GM12892 (cell line): ENCODE measurements at regions not wholly inside any gene's neighbourhood (a gene's known extent, or its start where the extent isn't known, plus 50 kb on each side); places are given as distances from the start of the nearest gene placed in this dataset.
"Not testable (repeated sequence)": the region's sequence is repeated elsewhere in the genome, so short reads cannot be mapped to it uniquely, and the experiment has no call there.

Experiments used
- DNase-seq: peaks from one replicate; pipeline ENCODE4 v3.0.0; 2011; ENCODE audit not compliant: insufficient read length
- FAIRE-seq: peaks from 2 replicates; lab custom pipeline; 2011; peaks lifted over from hg19 to GRCh38; lab: Jason Lieb, UNC
- POLR2A ChIP-seq: IDR thresholded peaks from 2 replicates; pipeline ENCODE4 v1.6.1; 2011; ENCODE audit warnings: low read depth, low read length, control low read depth
- POLR2AphosphoS5 ChIP-seq: IDR thresholded peaks from 2 replicates; pipeline ENCODE4 v1.6.1; 2011; ENCODE audit warnings: low read depth, low read length, control low read depth
- TAF1 ChIP-seq: IDR thresholded peaks from 2 replicates; pipeline ENCODE4 v1.6.1; 2011; ENCODE audit warnings: low read depth, mild to moderate bottlenecking, control low read depth, low read length, borderline replicate concordance

GRCh38 chr17:30590081-30590733 is 113.0 kb downstream of the GOSR1 start:
- FAIRE-seq (no peak), DNase-seq (no peak)
- TF ChIP-seq POLR2AphosphoS5 (no peak), TAF1 (no peak), POLR2A (no peak)

GRCh38 chr17:30589431-30589830 is 112.2 kb downstream of the GOSR1 start:
- FAIRE-seq (no peak), DNase-seq (no peak)
- TF ChIP-seq POLR2A (no peak), TAF1 (no peak), POLR2AphosphoS5 (no peak)

DNA sequence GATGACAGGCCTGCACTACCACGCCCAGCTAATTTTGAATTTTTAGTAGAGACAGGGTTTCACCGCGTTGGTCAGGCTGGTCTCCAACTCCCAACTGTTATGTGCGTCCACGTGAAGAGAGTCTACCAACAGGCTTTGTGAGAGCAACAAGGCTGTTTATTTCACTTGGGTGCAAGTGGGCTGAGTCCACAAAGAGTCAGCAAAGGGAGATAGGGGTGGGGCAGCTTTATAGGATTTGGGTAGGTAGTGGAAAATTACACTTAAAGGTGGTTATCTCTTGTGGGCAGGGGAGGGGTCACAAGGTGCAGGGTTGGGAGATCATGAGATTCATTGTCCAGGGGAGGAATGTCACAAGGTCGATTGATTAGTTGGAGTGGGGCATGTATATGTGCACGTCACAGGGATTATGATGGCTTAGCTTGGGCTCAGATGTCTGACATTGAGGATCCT is 111.6 kb downstream of the GOSR1 start:
- DNase-seq, result no peak
- no peak for TF ChIP-seq POLR2AphosphoS5
- no peak for TF ChIP-seq TAF1
- no peak for TF ChIP-seq POLR2A
- no peak for FAIRE-seq

- DNase-seq, result no peak
Measured at GRCh38 chr17:30586818-30587595, 109.8 kb downstream of the GOSR1 start.

GRCh38 chr17:30584810-30585209 is 107.6 kb downstream of the GOSR1 start:
- TF ChIP-seq TAF1 (no peak), POLR2A (no peak), POLR2AphosphoS5 (no peak)
- DNase-seq (no peak), FAIRE-seq (no peak)

More at GRCh38 chr17:30586818-30587595, 109.8 kb downstream of the GOSR1 start:
- FAIRE-seq, result no peak
- TF ChIP-seq POLR2A (no peak), POLR2AphosphoS5 (no peak), TAF1 (no peak)

DNA sequence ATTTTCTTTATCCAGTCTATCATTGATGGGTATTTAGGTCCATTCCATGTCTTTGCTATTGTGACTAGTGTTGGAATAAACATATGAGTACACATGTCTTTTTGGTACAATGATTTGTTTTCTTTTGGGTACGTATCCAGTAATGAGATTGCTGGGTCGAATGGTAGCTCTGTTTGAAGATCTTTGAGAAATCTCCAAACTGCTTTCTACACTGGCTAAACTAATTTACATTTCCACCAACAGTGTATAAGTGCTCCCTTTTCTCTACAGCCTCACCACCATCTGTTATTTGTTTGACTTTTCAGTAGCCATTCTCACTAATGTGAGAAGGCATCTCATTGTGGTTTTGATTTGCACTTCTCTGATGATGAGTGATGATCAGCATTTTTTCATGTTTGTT is 103.7 kb downstream of the GOSR1 start:
- DNase-seq, result no peak
- no peak for TF ChIP-seq POLR2AphosphoS5
- no peak for TF ChIP-seq TAF1
- TF ChIP-seq POLR2A, result no peak
- FAIRE-seq, result no peak

DNA sequence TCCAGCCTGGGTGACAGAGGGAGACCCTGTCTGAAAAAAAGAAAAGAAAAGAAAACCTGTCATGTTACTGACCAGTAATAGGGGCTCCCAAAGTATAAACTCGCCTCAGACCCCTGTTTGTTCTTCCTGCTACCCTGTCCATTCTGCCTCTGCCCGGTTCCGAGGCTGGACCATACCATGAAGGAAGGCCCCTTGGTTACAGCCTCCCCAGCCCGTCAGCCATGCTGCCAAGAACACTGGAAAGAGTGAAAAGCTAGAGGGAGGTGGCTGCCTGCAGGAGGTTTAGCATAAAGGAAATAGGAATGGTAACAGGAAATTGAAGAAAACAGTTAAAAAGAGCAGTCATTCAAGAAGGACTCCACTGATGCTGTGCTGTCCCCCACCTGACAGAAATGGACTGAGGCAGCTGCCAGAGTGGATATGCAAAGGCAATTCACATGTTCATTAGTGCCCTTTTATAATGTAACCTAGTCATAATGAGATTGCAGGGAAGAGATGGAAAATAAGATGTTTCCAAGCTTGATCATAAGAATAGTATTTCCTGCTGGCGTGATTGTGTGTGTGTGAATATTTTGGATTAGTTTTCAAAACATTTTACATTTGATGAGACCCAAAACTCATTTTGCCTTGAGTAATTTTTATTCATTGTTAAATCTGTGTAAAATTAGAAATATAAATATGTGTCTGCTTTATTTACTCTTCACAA is 102.6 kb downstream of the GOSR1 start:
- FAIRE-seq (no peak), DNase-seq (no peak)
- TF ChIP-seq POLR2A, result no peak
- no peak for TF ChIP-seq TAF1
- TF ChIP-seq POLR2AphosphoS5, result no peak

- not testable (repeated sequence) for FAIRE-seq, DNase-seq
Measured at GRCh38 chr17:30578015-30578717, 101.0 kb downstream of the GOSR1 start.
